B cell (primary cell): ENCODE measurements at regions not wholly inside any gene's neighbourhood (a gene's known extent, or its start where the extent isn't known, plus 50 kb on each side); places are given as distances from the start of the nearest gene placed in this dataset.

ENCODE experiments used
- ATAC-seq: fragments of 200-7000 bp; cut with Tn5 transposase; one replicate; pipeline ENCODE4 v1.10.0; 2021; ENCODE audit warnings: low read depth, mild to moderate bottlenecking, moderate number of reproducible peaks, moderate library complexity
- CTCF ChIA-PET: fragments of 350-600 bp; sonication (Branson Sonifier 250); formaldehyde crosslinking; loops from one replicate; lab custom pipeline; 2021; ENCODE audit warnings: antibody characterized with exemption, inconsistent platforms; lab: Charles Lee
- POLR2A ChIA-PET: fragments of 350-600 bp; sonication (Branson Sonifier 250); formaldehyde crosslinking; loops from one replicate; lab custom pipeline; 2021; ENCODE audit warnings: antibody characterized with exemption; lab: Charles Lee
- DNase-seq: peaks from one replicate; pipeline ENCODE4 v3.0.0; 2013
- H2AFZ ChIP-seq: 2 replicates; pipeline ENCODE4 v1.6.1; 2012; ENCODE audit warnings: mild to moderate bottlenecking, low read depth, low read length; ENCODE audit not compliant: insufficient read depth, poor library complexity, severe bottlenecking
- H3K27ac ChIP-seq, 2 donors: 1 replicate in 1 of 2; 2 replicates in 1 of 2; pipeline ENCODE4 v1.5.1; 2012 to 2013; ENCODE audit warnings: low read length in 2 of 2, mild to moderate bottlenecking in 2 of 2, moderate library complexity in 1 of 2
- H3K27me3 ChIP-seq, 4 experiments: fragments of 200-600 bp in 1 of 4; sonication (generic) in 1 of 4; replicated peaks in 1 of 4; 1 replicate in 2 of 4; 2 replicates in 2 of 4; pipeline versions ENCODE4 v1.6.1 to v1.7.0; 2013 to 2016; ENCODE audit warnings: low read length in 3 of 4, mild to moderate bottlenecking in 2 of 4, mixed read lengths in 1 of 4, moderate library complexity in 1 of 4; ENCODE audit not compliant: insufficient read depth in 4 of 4, control insufficient read depth in 3 of 4; ENCODE audit errors: control extremely low read depth in 1 of 4
- H3K36me3 ChIP-seq, 2 experiments: replicated peaks in 1 of 2; 1 replicate in 1 of 2; 2 replicates in 1 of 2; pipeline versions ENCODE4 v1.6.1 to v1.7.1; 2013; ENCODE audit warnings: low read length in 1 of 2; ENCODE audit not compliant: insufficient read depth in 2 of 2, control insufficient read depth in 1 of 2; ENCODE audit errors: control extremely low read depth in 1 of 2, extremely low read depth in 1 of 2
- H3K4me1 ChIP-seq, 2 donors: fragments of 200-600 bp in 1 of 2; sonication (generic) in 1 of 2; 1 replicate in 1 of 2; 2 replicates in 1 of 2; pipeline versions ENCODE4 v1.5.1 to v1.6.1; 2013 to 2017; ENCODE audit warnings: low read length in 2 of 2; ENCODE audit not compliant: control insufficient read depth in 2 of 2, insufficient read depth in 2 of 2
- H3K4me2 ChIP-seq: replicated peaks from 2 replicates; pipeline ENCODE3; 2012; ENCODE audit warnings: mild to moderate bottlenecking, low read depth, low read length; ENCODE audit not compliant: poor library complexity, severe bottlenecking
- H3K4me3 ChIP-seq, 5 experiments: fragments of 200-600 bp in 1 of 5; sonication (generic) in 1 of 5; 1 replicate in 3 of 5; 2 replicates in 2 of 5; pipeline versions ENCODE4 v1.5.1 to v1.7.0; 2011 to 2016; ENCODE audit warnings: low read length in 4 of 5, mild to moderate bottlenecking in 4 of 5, low read depth in 2 of 5, control low read depth in 1 of 5, moderate library complexity in 1 of 5; ENCODE audit not compliant: insufficient read depth in 1 of 5; ENCODE audit errors: control extremely low read depth in 1 of 5, extremely low read depth in 1 of 5
- H3K79me2 ChIP-seq: fragments of 200-600 bp; sonication (generic); one replicate; pipeline ENCODE4 v1.6.0; 2016; ENCODE audit warnings: low read length; ENCODE audit not compliant: control insufficient read depth, insufficient read depth
- H3K9ac ChIP-seq: fragments of 200-600 bp; sonication (generic); 2 replicates; pipeline ENCODE4 v1.6.1; 2017; ENCODE audit warnings: mild to moderate bottlenecking, low read length, moderate library complexity
- H3K9me3 ChIP-seq, 3 donors: one replicate each; pipeline versions ENCODE4 v1.6.1 to v1.7.1; 2013; ENCODE audit warnings: low read length in 2 of 3; ENCODE audit not compliant: control insufficient read depth in 2 of 3, insufficient read depth in 1 of 3; ENCODE audit errors: control extremely low read depth in 1 of 3
- H4K20me1 ChIP-seq: 2 replicates; pipeline ENCODE4 v1.6.0; 2012; ENCODE audit warnings: mild to moderate bottlenecking, low read length; ENCODE audit not compliant: insufficient read depth, control insufficient read depth, poor library complexity, severe bottlenecking
- H3K27ac Mint-ChIP-seq: one replicate; pipeline ENCODE4 v1.8.0; 2021; ENCODE audit warnings: mixed read lengths
- H3K27me3 Mint-ChIP-seq: one replicate; pipeline ENCODE4 v1.8.0; 2021; ENCODE audit warnings: mixed read lengths
- H3K4me1 Mint-ChIP-seq: one replicate; pipeline ENCODE4 v1.8.0; 2021; ENCODE audit warnings: mixed read lengths
- H3K4me3 Mint-ChIP-seq: one replicate; pipeline ENCODE4 v1.8.0; 2021; ENCODE audit warnings: mixed read lengths
- H3K9me3 Mint-ChIP-seq: one replicate; pipeline ENCODE4 v1.8.0; 2022; ENCODE audit warnings: mixed read lengths; ENCODE audit not compliant: insufficient read depth
- CTCF ChIP-seq: fragments of 200-600 bp; IDR thresholded peaks from one replicate; pipeline ENCODE4 v1.8.0; 2022; ENCODE audit warnings: antibody characterized with exemption, mild to moderate bottlenecking
- EZH2 ChIP-seq: IDR thresholded peaks from 2 replicates; pipeline ENCODE4 v1.6.1; 2012; ENCODE audit warnings: borderline replicate concordance, low read depth, mild to moderate bottlenecking, moderate library complexity, low read length; ENCODE audit not compliant: insufficient read depth, poor library complexity, severe bottlenecking
- WGBS: methylation state at CpG from one replicate; pipeline ENCODE4 v1.1.5; 2013; ENCODE audit warnings: missing lambda C conversion rate; ENCODE audit not compliant: insufficient coverage; 5-methylcytosine and 5-hydroxymethylcytosine counted together
- intact Hi-C: fragments of 100-400 bp; cut with micrococcal nuclease; formaldehyde crosslinking; loops from one replicate; pipeline ENCODE4 v1.10.0; 2022

DNA sequence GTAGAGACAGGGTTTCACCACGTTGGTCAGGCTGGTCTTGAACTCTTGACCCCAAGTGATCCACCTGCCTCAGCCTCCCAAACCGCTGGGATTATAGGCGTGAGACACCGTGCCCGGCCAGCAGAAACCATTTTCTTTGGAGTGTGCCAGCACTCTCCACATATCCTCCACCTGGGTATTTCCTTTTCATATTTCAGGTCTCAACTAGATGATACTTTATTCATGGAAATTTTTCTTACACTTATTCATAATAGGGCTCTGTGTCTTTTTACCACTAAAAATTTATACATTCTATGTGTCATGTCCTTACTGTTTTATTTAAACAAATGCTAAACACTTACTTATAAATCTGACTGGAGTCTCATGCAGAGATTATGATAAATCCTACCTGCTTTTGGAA lies 305.9 kb downstream of the PCDH20 start:
- POLR2A ChIA-PET: no interaction called here
- Histone ChIP-seq H3K4me3 (no peak overlapping the region), H3K27ac (no peak overlapping the region), H3K4me2 (no peak overlapping the region), H3K27me3 (no peaks in the 10 kb centered on the region), H2AFZ (no peak overlapping the region), H3K79me2 (no peaks in the 10 kb centered on the region), H3K9me3 (peaks cover 0 to 10% (median 6%) of the 10 kb centered on the region in 3 donors), H3K36me3 (no peaks in the 10 kb centered on the region), H3K9ac (no peak overlapping the region), H4K20me1 (no peaks in the 10 kb centered on the region), H3K4me1 (no peaks in the 10 kb centered on the region)
- Mint-ChIP-seq H3K27ac (no peak overlapping the region), H3K9me3 (peaks cover 5% of the 10 kb centered on the region), H3K4me1 (no peaks in the 10 kb centered on the region), H3K4me3 (no peak overlapping the region), H3K27me3 (no peaks in the 10 kb centered on the region)
- no peak for ATAC-seq
- CTCF ChIA-PET: no interaction called here
- 100% methylated on average over 3 of the region's 5 CpGs for WGBS
- no peak for DNase-seq
- TF ChIP-seq CTCF: no peak
- no peak for TF ChIP-seq EZH2
- intact Hi-C loops: no loop called here

GRCh38 chr13:61107989-61108388 lies 307.7 kb downstream of the PCDH20 start:
- Histone ChIP-seq H3K4me1 (no peaks in the 10 kb centered on the region), H3K4me3 (no peak overlapping the region), H3K27ac (no peak overlapping the region), H2AFZ (no peak overlapping the region), H3K27me3 (no peaks in the 10 kb centered on the region), H3K36me3 (no peaks in the 10 kb centered on the region), H3K9ac (no peak overlapping the region), H3K9me3 (peaks cover 0 to 1% (median 0%) of the 10 kb centered on the region in 3 donors), H3K4me2 (no peak overlapping the region), H3K79me2 (no peaks in the 10 kb centered on the region), H4K20me1 (no peaks in the 10 kb centered on the region)
- Mint-ChIP-seq H3K9me3 (peaks cover 3% of the 10 kb centered on the region), H3K27ac (no peak overlapping the region), H3K4me3 (no peak overlapping the region), H3K27me3 (no peaks in the 10 kb centered on the region), H3K4me1 (no peaks in the 10 kb centered on the region)
- no peak for ATAC-seq
- POLR2A ChIA-PET: no interaction called here
- intact Hi-C loops: no loop called here
- DNase-seq: no peak
- 100% methylated on average over 1 of the region's 2 CpGs for WGBS
- CTCF ChIA-PET: no interaction called here
- TF ChIP-seq CTCF: no peak
- no peak for TF ChIP-seq EZH2
